ENCODE measurements at regions not wholly inside any gene's neighbourhood (a gene's known extent, or its start where the extent isn't known, plus 50 kb on each side); places are given as distances from the start of the nearest gene placed in this dataset.

DNA sequence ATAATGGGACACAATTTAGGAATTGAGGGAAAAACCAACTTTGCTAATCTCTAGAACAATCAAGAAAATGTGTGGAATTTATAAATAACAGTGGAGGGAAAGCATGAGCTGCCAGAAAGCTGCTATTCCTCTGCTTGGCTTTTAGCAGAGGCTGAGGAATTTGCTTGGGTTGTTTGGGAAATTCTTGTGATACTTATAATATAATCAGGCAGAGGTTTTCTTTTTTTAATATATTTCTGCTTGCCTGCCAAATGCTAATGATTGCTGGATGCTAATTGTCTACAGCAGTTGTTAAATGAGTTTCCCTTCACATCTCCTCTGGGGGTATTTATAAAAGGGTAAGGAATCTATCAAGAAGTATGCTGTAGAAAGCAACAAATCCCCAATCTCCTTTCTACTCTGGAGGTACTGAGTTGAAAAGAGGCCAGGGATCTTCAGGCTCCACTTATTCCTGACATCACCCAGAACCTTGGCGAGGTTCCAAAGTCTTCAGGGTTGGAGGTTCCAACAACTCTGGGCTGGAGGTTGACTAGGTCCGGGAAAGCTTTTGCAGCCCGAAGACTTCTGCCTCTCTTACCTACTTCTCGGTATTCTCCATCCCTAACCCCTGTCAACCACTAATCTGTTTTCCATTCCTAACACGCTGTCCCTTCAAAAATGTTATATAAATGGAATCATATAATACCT, 60.4 kb upstream of the TMED7 start:
- no peak for DNase-seq

DNA sequence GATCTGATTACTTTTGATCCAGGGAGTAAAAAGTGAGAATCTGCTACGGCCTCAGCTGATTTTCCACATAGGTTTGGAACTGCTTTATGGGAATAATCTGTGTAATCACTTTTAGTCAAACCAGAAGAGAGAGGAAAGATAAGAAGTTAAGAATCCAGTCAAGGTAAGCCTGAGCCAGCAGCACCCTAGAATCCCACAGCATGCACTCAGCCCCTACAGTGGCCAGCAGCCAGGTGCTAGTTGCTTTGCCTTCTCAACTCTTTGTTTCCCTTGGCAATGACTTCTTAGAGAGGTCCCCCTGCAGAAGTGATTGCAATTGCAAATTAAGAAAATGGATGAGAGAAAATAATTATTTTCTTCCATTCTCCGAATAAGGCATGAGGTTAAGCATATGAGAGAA, 59.7 kb upstream of the TMED7 start:
- DNase-seq, result no peak

DNA sequence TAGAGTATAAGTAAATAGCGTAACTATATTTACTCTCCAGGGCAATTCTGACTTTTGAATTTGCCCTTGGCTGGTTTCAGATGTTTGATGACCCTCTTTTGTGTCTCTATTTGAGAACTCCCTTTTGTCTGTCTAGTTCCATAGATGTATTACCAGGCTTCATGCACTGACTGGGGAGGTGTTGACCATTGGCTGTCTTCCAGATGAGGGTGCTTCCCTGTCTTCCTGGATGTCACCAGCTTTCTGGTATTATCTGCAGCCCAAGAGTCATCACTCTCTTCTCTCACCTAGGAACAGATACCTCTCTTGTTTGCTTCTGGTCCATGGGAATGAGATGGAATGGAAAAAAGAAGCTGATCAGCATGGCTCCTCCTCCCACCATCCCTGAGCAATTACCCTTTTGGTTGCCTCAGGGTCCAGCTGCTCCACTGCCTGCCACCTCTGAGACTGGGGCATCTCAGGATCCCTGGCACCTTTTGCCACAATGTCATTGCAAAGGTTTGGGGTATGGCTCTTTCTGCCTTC, 58.7 kb upstream of the TMED7 start:
- DNase-seq, result peak; percentile 30

DNA sequence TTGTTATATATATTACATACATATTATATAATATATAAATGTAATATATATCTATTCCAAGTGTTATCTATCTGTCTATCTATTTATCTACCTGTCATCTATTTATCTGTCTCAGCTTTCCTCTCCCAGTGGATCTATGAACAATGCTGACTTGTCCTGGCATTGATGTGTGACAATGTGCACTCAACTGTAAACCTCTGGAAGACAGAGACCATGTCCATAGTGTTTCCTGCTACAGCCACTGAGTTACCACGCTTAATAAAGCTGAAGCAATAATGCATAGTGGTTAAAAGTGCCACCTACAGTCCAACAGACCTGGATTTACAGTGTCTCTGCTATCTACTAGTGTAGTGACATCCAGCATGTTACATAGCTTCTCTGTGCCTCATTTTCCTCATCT, 57.2 kb upstream of the TMED7 start:
- DNase-seq, result no peak
